H1 (cell line): ENCODE measurements at regions not wholly inside any gene's neighbourhood (a gene's known extent, or its start where the extent isn't known, plus 50 kb on each side); places are given as distances from the start of the nearest gene placed in this dataset.

Experiments used
- CTCF ChIA-PET: fragments of 300-600 bp; sonication (Branson Sonifier 250); formaldehyde crosslinking; loops from one replicate; lab custom pipeline; 2021; ENCODE audit not compliant: partially characterized antibody; lab: Charles Lee
- POLR2A ChIA-PET: fragments of 300-600 bp; sonication (Branson Sonifier 250); formaldehyde crosslinking; loops from one replicate; lab custom pipeline; 2021; ENCODE audit warnings: inconsistent platforms; ENCODE audit not compliant: partially characterized antibody; lab: Charles Lee
- DNase-seq, 2 experiments: peaks; one replicate each; pipeline versions ENCODE4 v3.0.0 to v3.0.0-alpha.2; 2010 to 2022; ENCODE audit warnings: low spot score in 2 of 2, low read depth in 1 of 2, mixed read lengths in 1 of 2
- FAIRE-seq: peaks from 2 replicates; lab custom pipeline; 2011; peaks lifted over from hg19 to GRCh38; lab: Jason Lieb, UNC
- H2AFZ ChIP-seq: 2 replicates; pipeline ENCODE4 v1.8.1; 2012; ENCODE audit warnings: low read length, inconsistent platforms
- H2AK5ac ChIP-seq: 2 replicates; pipeline ENCODE4 v1.6.1; 2013; ENCODE audit warnings: low read depth, low read length
- H2BK120ac ChIP-seq: replicated peaks from 2 replicates; pipeline ENCODE3; 2013; ENCODE audit warnings: low read depth, low read length, inconsistent platforms
- H2BK12ac ChIP-seq: 2 replicates; pipeline ENCODE4 v1.6.1; 2013; ENCODE audit warnings: low read depth, low read length
- H2BK15ac ChIP-seq: 2 replicates; pipeline ENCODE4 v1.6.1; 2013; ENCODE audit warnings: low read length
- H2BK20ac ChIP-seq: 2 replicates; pipeline ENCODE4 v1.6.1; 2013; ENCODE audit warnings: low read length
- H2BK5ac ChIP-seq: 2 replicates; pipeline ENCODE4 v1.6.1; 2013; ENCODE audit warnings: low read depth, low read length
- H3K14ac ChIP-seq: 2 replicates; pipeline ENCODE4 v1.6.1; 2013; ENCODE audit warnings: inconsistent platforms; ENCODE audit not compliant: insufficient read length
- H3K18ac ChIP-seq: 2 replicates; pipeline ENCODE4 v1.6.1; 2013; ENCODE audit warnings: low read length; ENCODE audit errors: extremely low read depth
- H3K23ac ChIP-seq: 2 replicates; pipeline ENCODE4 v1.6.1; 2013; ENCODE audit warnings: inconsistent platforms; ENCODE audit not compliant: insufficient read length
- H3K23me2 ChIP-seq: 2 replicates; pipeline ENCODE4 v1.6.1; 2013; ENCODE audit warnings: low read depth, low read length
- H3K27ac ChIP-seq: 2 replicates; pipeline ENCODE4 v1.6.1; 2011; ENCODE audit warnings: low read depth, low read length, inconsistent platforms
- H3K27me3 ChIP-seq, 4 experiments: replicated peaks in 1 of 4; 1 replicate in 1 of 4; 2 replicates in 3 of 4; pipeline versions ENCODE4 v1.6.1 to v1.8.1; 2011 to 2013; ENCODE audit warnings: low read length in 3 of 4, mild to moderate bottlenecking in 3 of 4, inconsistent platforms in 2 of 4, mixed read lengths in 2 of 4, moderate library complexity in 1 of 4; ENCODE audit not compliant: control insufficient read depth in 3 of 4, insufficient read depth in 3 of 4; ENCODE audit errors: extremely low read depth in 1 of 4
- H3K36me3 ChIP-seq, 4 experiments: 2 replicates each; pipeline versions ENCODE4 v1.6.1 to v1.8.1; 2011 to 2013; ENCODE audit warnings: mild to moderate bottlenecking in 4 of 4, low read length in 3 of 4, moderate library complexity in 2 of 4, control low read depth in 1 of 4, inconsistent platforms in 1 of 4; ENCODE audit not compliant: insufficient read depth in 4 of 4, control insufficient read depth in 2 of 4
- H3K4ac ChIP-seq: replicated peaks from 2 replicates; pipeline ENCODE3; 2013; ENCODE audit warnings: low read length, low read depth, mixed read lengths, inconsistent platforms; ENCODE audit not compliant: insufficient read length
- H3K4me1 ChIP-seq, 4 experiments: replicated peaks in 1 of 4; 1 replicate in 1 of 4; 2 replicates in 3 of 4; pipeline versions ENCODE4 v1.6.1 to v1.8.1; 2011 to 2013; ENCODE audit warnings: low read length in 3 of 4, inconsistent platforms in 2 of 4, mixed read lengths in 1 of 4; ENCODE audit not compliant: insufficient read depth in 4 of 4, control insufficient read depth in 3 of 4
- H3K4me2 ChIP-seq, 2 experiments: 2 replicates each; pipeline versions ENCODE4 v1.6.1 to v1.8.1; 2011 to 2013; ENCODE audit warnings: low read depth in 2 of 2, low read length in 2 of 2, control low read depth in 1 of 2, inconsistent platforms in 1 of 2, mild to moderate bottlenecking in 1 of 2; ENCODE audit not compliant: insufficient read depth in 1 of 2
- H3K4me3 ChIP-seq, 4 experiments: fragments of 200-600, 300-600 bp in 1 of 4; sonication (generic), shearing (Covaris generic), sonication (Bioruptor Twin) in 1 of 4; 2 replicates each; pipeline versions ENCODE4 v1.5.1 to v1.8.1; 2011 to 2016; ENCODE audit warnings: low read length in 4 of 4, low read depth in 3 of 4, control low read depth in 2 of 4, inconsistent platforms in 2 of 4, mild to moderate bottlenecking in 2 of 4, mixed read lengths in 1 of 4, moderate library complexity in 1 of 4; ENCODE audit not compliant: insufficient read depth in 2 of 4; ENCODE audit errors: extremely low read depth in 1 of 4
- H3K56ac ChIP-seq: replicated peaks from 2 replicates; pipeline ENCODE3; 2013; ENCODE audit warnings: low read depth, mild to moderate bottlenecking, mixed read lengths, low read length, inconsistent platforms; ENCODE audit not compliant: insufficient read length
- H3K79me1 ChIP-seq: 2 replicates; pipeline ENCODE4 v1.6.1; 2013; ENCODE audit warnings: low read depth, low read length, control low read depth
- H3K79me2 ChIP-seq, 2 experiments: 2 replicates each; pipeline versions ENCODE4 v1.6.1 to v1.8.1; 2012 to 2013; ENCODE audit warnings: low read length in 2 of 2, mild to moderate bottlenecking in 2 of 2, inconsistent platforms in 1 of 2; ENCODE audit not compliant: insufficient read depth in 2 of 2, control insufficient read depth in 1 of 2
- H3K9ac ChIP-seq, 4 experiments: replicated peaks in 1 of 4; 1 replicate in 1 of 4; 2 replicates in 3 of 4; pipeline versions ENCODE4 v1.6.1 to v1.8.1; 2011 to 2013; ENCODE audit warnings: low read depth in 3 of 4, low read length in 3 of 4, control low read depth in 2 of 4, mild to moderate bottlenecking in 2 of 4, moderate library complexity in 2 of 4, inconsistent platforms in 1 of 4; ENCODE audit errors: extremely low read depth in 1 of 4
- H3K9me3 ChIP-seq, 2 experiments: 2 replicates each; pipeline versions ENCODE4 v1.6.1 to v1.8.1; 2012 to 2013; ENCODE audit warnings: mild to moderate bottlenecking in 2 of 2, moderate library complexity in 2 of 2, control low read depth in 1 of 2, inconsistent platforms in 1 of 2, low read depth in 1 of 2, low read length in 1 of 2, mixed read lengths in 1 of 2; ENCODE audit not compliant: insufficient read depth in 2 of 2
- H4K20me1 ChIP-seq, 2 experiments: replicated peaks in 1 of 2; 2 replicates each; pipeline versions ENCODE3 to v1.8.1; 2011 to 2013; ENCODE audit warnings: inconsistent platforms in 2 of 2, low read length in 2 of 2, mild to moderate bottlenecking in 1 of 2; ENCODE audit not compliant: insufficient read depth in 2 of 2, control insufficient read depth in 1 of 2
- H4K5ac ChIP-seq: 2 replicates; pipeline ENCODE4 v1.6.1; 2013; ENCODE audit warnings: low read length, low read depth, mixed read lengths, inconsistent platforms; ENCODE audit not compliant: insufficient read length
- H4K8ac ChIP-seq: 2 replicates; pipeline ENCODE4 v1.8.0; 2013; ENCODE audit warnings: mild to moderate bottlenecking, moderate library complexity, low read length, inconsistent platforms; ENCODE audit not compliant: insufficient read depth; ENCODE audit errors: extremely low read depth
- H4K91ac ChIP-seq: replicated peaks from 2 replicates; pipeline ENCODE3; 2013; ENCODE audit warnings: low read length, mixed read lengths, inconsistent platforms; ENCODE audit not compliant: insufficient read length
- BCL11A ChIP-seq, 2 experiments: IDR thresholded peaks; one replicate each; pipeline ENCODE4 v1.6.1; 2011; ENCODE audit warnings: low read depth in 2 of 2, low read length in 2 of 2, mild to moderate bottlenecking in 2 of 2
- BRCA1 ChIP-seq: IDR thresholded peaks from 2 replicates; pipeline ENCODE4 v1.6.1; 2012; ENCODE audit warnings: low read depth, low read length, improper control_type of control experiment
- CHD1 ChIP-seq: IDR thresholded peaks from 2 replicates; pipeline ENCODE4 v1.6.1; 2012; ENCODE audit warnings: low read depth, low read length, improper control_type of control experiment
- HDAC6 ChIP-seq: IDR thresholded peaks from one replicate; pipeline ENCODE4 v1.7.1; 2012; ENCODE audit warnings: low read depth, mild to moderate bottlenecking, inconsistent platforms, low read length, moderate library complexity
- KDM4A ChIP-seq: IDR thresholded peaks from one replicate; pipeline ENCODE4 v1.7.1; 2012; ENCODE audit warnings: low read depth, mild to moderate bottlenecking, moderate library complexity, low read length, inconsistent platforms; ENCODE audit not compliant: severe bottlenecking
- MAFK ChIP-seq: IDR thresholded peaks from 2 replicates; pipeline ENCODE4 v1.6.1; 2012; ENCODE audit warnings: low read depth, mild to moderate bottlenecking, improper control_type of control experiment, low read length
- RXRA ChIP-seq: IDR thresholded peaks from 2 replicates; pipeline ENCODE4 v1.6.1; 2011; ENCODE audit warnings: low read depth, mild to moderate bottlenecking, low read length, moderate library complexity; ENCODE audit not compliant: insufficient read depth
- SP2 ChIP-seq: IDR thresholded peaks from 2 replicates; pipeline ENCODE4 v1.6.1; 2012; ENCODE audit warnings: mild to moderate bottlenecking, low read length, inconsistent platforms
- TAF7 ChIP-seq: optimal IDR thresholded peaks from 2 replicates; pipeline ENCODE3; 2011; ENCODE audit warnings: low read depth, mild to moderate bottlenecking, inconsistent platforms, low read length, moderate library complexity, borderline replicate concordance
- WGBS, 2 experiments: shearing (Covaris generic) in 1 of 2; methylation state at CpG; one replicate each; pipeline versions ENCODE4 v1.1.6 to v1.1.7; 2013 to 2015; ENCODE audit warnings: low lambda C conversion rate in 2 of 2, mixed read lengths in 2 of 2, inconsistent platforms in 1 of 2, low coverage in 1 of 2, missing lambda C conversion rate in 1 of 2; ENCODE audit not compliant: insufficient replicate concordance in 2 of 2, insufficient coverage in 1 of 2, insufficient read length in 1 of 2; ENCODE audit errors: extremely low coverage in 1 of 2, missing lambda C conversion rate in 1 of 2; 5-methylcytosine and 5-hydroxymethylcytosine counted together
- TF ChIP-seq, protein P1 (sequence below), 3 experiments: IDR thresholded peaks; 1 replicate in 2 of 3; 2 replicates in 1 of 3; pipeline versions ENCODE4 v1.5.1 to v1.6.1; 2011; ENCODE audit warnings: low read length in 3 of 3, mild to moderate bottlenecking in 3 of 3, inconsistent platforms in 2 of 3, low read depth in 1 of 3, moderate library complexity in 1 of 3; ENCODE audit not compliant: insufficient read depth in 1 of 3; ENCODE audit errors: control extremely low read depth in 1 of 3

DNA sequence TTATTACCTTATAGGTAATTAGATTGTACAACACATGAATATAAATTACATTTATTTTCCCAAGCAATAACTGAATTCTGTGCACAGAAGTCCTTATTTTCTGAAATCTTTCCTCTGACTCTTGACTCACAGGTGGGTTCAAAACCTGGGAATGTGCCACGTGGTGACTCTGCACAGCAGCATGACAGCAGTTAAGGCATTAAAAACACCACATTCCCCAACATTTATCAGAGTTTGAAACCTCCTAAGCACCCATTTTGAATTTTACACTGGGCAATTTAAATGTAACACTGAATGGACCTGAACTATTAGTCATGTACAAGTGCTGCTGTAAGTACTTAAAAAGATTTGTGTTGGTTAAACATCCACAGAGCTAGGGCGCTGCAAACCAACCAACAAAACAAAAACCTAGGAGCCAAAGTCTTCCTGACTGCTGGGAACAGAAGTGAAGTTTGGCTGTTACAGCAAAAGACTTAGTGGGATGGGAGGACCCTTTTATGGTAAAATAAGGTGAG, 480.6 kb upstream of the CXADR start:
- CTCF ChIA-PET: no interaction called here
- H2BK20ac ChIP-seq: no peak overlapping the region
- 96% methylated on average over 2 of the region's 2 CpGs; no CpG with 5 or more reads in 1 of the 2 experiments for WGBS, 2 experiments
- DNase-seq (no peak), FAIRE-seq (no peak)
- no peak overlapping the region for H3K4me2 ChIP-seq
- no peak overlapping the region for H2AK5ac ChIP-seq
- no peak overlapping the region for H3K9ac ChIP-seq
- no peaks in the 10 kb centered on the region for H4K20me1 ChIP-seq
- TF ChIP-seq, protein P1, sequence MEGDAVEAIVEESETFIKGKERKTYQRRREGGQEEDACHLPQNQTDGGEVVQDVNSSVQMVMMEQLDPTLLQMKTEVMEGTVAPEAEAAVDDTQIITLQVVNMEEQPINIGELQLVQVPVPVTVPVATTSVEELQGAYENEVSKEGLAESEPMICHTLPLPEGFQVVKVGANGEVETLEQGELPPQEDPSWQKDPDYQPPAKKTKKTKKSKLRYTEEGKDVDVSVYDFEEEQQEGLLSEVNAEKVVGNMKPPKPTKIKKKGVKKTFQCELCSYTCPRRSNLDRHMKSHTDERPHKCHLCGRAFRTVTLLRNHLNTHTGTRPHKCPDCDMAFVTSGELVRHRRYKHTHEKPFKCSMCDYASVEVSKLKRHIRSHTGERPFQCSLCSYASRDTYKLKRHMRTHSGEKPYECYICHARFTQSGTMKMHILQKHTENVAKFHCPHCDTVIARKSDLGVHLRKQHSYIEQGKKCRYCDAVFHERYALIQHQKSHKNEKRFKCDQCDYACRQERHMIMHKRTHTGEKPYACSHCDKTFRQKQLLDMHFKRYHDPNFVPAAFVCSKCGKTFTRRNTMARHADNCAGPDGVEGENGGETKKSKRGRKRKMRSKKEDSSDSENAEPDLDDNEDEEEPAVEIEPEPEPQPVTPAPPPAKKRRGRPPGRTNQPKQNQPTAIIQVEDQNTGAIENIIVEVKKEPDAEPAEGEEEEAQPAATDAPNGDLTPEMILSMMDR (IDR thresholded peaks at IDR 0.05; ENCODE audit: control extremely low read depth in 1 of 3, insufficient read depth in 1 of 3, low read depth in 1 of 3, low read length in 3 of 3): no peak
- TF ChIP-seq BCL11A (IDR thresholded peaks at IDR 0.05; ENCODE audit: low read depth in 2 of 2, low read length in 2 of 2): no peak
- TF ChIP-seq KDM4A: no peak
- no peak for TF ChIP-seq MAFK
- no peak for TF ChIP-seq BRCA1
- no peak for TF ChIP-seq RXRA
- no peak for TF ChIP-seq TAF7
- no peak for TF ChIP-seq CHD1
- TF ChIP-seq HDAC6: no peak
- no peak for TF ChIP-seq SP2
- H3K23ac ChIP-seq: no peak overlapping the region
- no peaks in the 10 kb centered on the region for H3K79me2 ChIP-seq
- H2AFZ ChIP-seq: no peak overlapping the region
- no peaks in the 10 kb centered on the region for H3K79me1 ChIP-seq
- H3K27ac ChIP-seq: no peak overlapping the region
- H2BK5ac ChIP-seq: no peak overlapping the region
- no peaks in the 10 kb centered on the region for H3K27me3 ChIP-seq
- no peak overlapping the region for H3K56ac ChIP-seq
- no peak overlapping the region for H4K8ac ChIP-seq
- no peak overlapping the region for H2BK15ac ChIP-seq
- H3K9me3 ChIP-seq: peaks cover 7 to 9% of the 10 kb centered on the region in 2 experiments; a peak in 3 of 4 replicates
- no peaks in the 10 kb centered on the region for H3K23me2 ChIP-seq
- H3K36me3 ChIP-seq: no peaks in the 10 kb centered on the region
- no peak overlapping the region for H3K18ac ChIP-seq
- no peak overlapping the region for H3K4me3 ChIP-seq
- no peak overlapping the region for H2BK12ac ChIP-seq
- no peak overlapping the region for H4K91ac ChIP-seq
- no peaks in the 10 kb centered on the region for H3K4me1 ChIP-seq
- H3K4ac ChIP-seq: no peak overlapping the region
- H4K5ac ChIP-seq: no peak overlapping the region
- POLR2A ChIA-PET: no interaction called here
- no peak overlapping the region for H2BK120ac ChIP-seq
- no peak overlapping the region for H3K14ac ChIP-seq
